Body of pancreas (tissue), 4 donors: ENCODE measurements at regions not wholly inside any gene's neighbourhood (a gene's known extent, or its start where the extent isn't known, plus 50 kb on each side); places are given as distances from the start of the nearest gene placed in this dataset.

Experiments used
- ATAC-seq: fragments of 150-250 bp; one replicate; pipeline ENCODE4 v1.9.1; 2016
- DNase-seq, 4 donors: peaks; one replicate each; pipeline ENCODE4 v3.0.0-alpha.2; 2019
- H3K27ac ChIP-seq, 4 donors: fragments of 200-600 bp; sonication (generic); 1 replicate in 3 of 4; 2 replicates in 1 of 4; pipeline versions ENCODE4 v1.5.1 to v1.6.1; 2016 to 2019; ENCODE audit warnings: mild to moderate bottlenecking in 1 of 4, mixed read lengths in 1 of 4, moderate library complexity in 1 of 4
- H3K27me3 ChIP-seq, 2 donors: fragments of 200-600 bp; sonication (generic); one replicate each; pipeline ENCODE4 v1.6.0; 2016; ENCODE audit warnings: mild to moderate bottlenecking in 1 of 2
- H3K36me3 ChIP-seq, 2 donors: fragments of 200-600 bp; sonication (generic); replicated peaks in 1 of 2; 2 replicates each; pipeline ENCODE4 v1.5.1; 2016; ENCODE audit warnings: low read depth in 2 of 2; ENCODE audit not compliant: insufficient read depth in 1 of 2
- H3K4me1 ChIP-seq: fragments of 200-600 bp; sonication (generic); one replicate; pipeline ENCODE4 v1.6.0; 2016
- H3K4me3 ChIP-seq, 2 donors: fragments of 200-600 bp; sonication (generic); 1 replicate in 1 of 2; 2 replicates in 1 of 2; pipeline ENCODE4 v1.5.1; 2016 to 2019
- H3K9me3 ChIP-seq, 3 donors: fragments of 200-600 bp; sonication (generic); 1 replicate in 2 of 3; 2 replicates in 1 of 3; pipeline ENCODE4 v1.5.1; 2016
- POLR2A ChIP-seq, 3 donors: fragments of 450-650 bp; IDR thresholded peaks; one replicate each; pipeline ENCODE4 v1.6.1; 2016; ENCODE audit warnings: antibody characterized with exemption in 3 of 3, mild to moderate bottlenecking in 2 of 3
- WGBS, 2 donors: methylation state at CpG; one replicate each; pipeline ENCODE4 v1.1.5; 2017; 5-methylcytosine and 5-hydroxymethylcytosine counted together
- intact Hi-C: fragments of 100-400 bp; cut with DNase I; formaldehyde crosslinking; loops from one replicate; pipeline ENCODE4 v1.15.1; 2023
- TF ChIP-seq, protein P1 (sequence below), 7 experiments: fragments of 450-650 bp in 4 of 7; fragments of 200-600 bp in 3 of 7; sonication (generic) in 3 of 7; IDR thresholded peaks; one replicate each; pipeline ENCODE4 v1.5.1; 2016 to 2019; ENCODE audit warnings: antibody characterized with exemption in 7 of 7

- Histone ChIP-seq H3K36me3 (no peaks in the 10 kb centered on the region), H3K27me3 (no peaks in the 10 kb centered on the region), H3K4me1 (no peaks in the 10 kb centered on the region), H3K27ac (no peak overlapping the region), H3K4me3 (no peak overlapping the region), H3K9me3 (no peaks in the 10 kb centered on the region)
- TF ChIP-seq POLR2A (IDR thresholded peaks at IDR 0.05): no peak
- TF ChIP-seq, protein P1, sequence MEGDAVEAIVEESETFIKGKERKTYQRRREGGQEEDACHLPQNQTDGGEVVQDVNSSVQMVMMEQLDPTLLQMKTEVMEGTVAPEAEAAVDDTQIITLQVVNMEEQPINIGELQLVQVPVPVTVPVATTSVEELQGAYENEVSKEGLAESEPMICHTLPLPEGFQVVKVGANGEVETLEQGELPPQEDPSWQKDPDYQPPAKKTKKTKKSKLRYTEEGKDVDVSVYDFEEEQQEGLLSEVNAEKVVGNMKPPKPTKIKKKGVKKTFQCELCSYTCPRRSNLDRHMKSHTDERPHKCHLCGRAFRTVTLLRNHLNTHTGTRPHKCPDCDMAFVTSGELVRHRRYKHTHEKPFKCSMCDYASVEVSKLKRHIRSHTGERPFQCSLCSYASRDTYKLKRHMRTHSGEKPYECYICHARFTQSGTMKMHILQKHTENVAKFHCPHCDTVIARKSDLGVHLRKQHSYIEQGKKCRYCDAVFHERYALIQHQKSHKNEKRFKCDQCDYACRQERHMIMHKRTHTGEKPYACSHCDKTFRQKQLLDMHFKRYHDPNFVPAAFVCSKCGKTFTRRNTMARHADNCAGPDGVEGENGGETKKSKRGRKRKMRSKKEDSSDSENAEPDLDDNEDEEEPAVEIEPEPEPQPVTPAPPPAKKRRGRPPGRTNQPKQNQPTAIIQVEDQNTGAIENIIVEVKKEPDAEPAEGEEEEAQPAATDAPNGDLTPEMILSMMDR (IDR thresholded peaks at IDR 0.05): no peak
- 30 to 52% methylated on average over 4 of the region's 4 CpGs for WGBS, 2 donors
- ATAC-seq (no peak), DNase-seq (no peak)
- intact Hi-C loops: no loop called here
Measured at GRCh38 chr12:73815072-73815645, 722.5 kb upstream of the ATXN7L3B start.

GRCh38 chr12:73817161-73817560 is 720.5 kb upstream of the ATXN7L3B start:
- no peak for TF ChIP-seq POLR2A (IDR thresholded peaks at IDR 0.05)
- TF ChIP-seq, protein P1 (IDR thresholded peaks at IDR 0.05): no peak
- Histone ChIP-seq H3K4me3 (no peak overlapping the region), H3K36me3 (no peaks in the 10 kb centered on the region), H3K27me3 (no peaks in the 10 kb centered on the region), H3K27ac (no peak overlapping the region), H3K4me1 (no peaks in the 10 kb centered on the region), H3K9me3 (peaks cover 0 to 7% (median 0%) of the 10 kb centered on the region in 3 donors)
- intact Hi-C loops: no loop called here
- no peak for DNase-seq
- 61 to 67% methylated on average over 2 of the region's 2 CpGs for WGBS, 2 donors
- no peak for ATAC-seq

DNA sequence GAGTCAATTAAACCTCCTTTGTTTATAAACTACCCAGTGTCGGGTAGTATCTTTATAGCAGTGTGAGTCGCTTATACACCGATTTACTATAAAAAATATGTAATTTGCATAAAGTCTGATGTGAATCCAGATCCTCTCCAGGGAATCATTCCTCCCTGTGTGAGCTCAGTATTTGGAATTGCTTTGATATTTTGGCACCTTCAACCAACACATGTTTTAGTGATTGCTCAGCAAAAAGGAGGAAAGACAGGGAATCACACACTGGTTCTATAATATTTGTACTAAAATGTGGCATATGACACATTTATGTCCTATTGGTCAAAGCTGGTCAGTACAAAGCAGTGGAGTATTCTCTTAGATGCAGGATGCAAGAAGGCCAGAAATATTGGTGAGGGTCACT is 703.9 kb upstream of the ATXN7L3B start:
- no peak for DNase-seq
- no peaks in the 10 kb centered on the region for H3K9me3 ChIP-seq
- no peaks in the 10 kb centered on the region for H3K4me1 ChIP-seq
- TF ChIP-seq POLR2A (IDR thresholded peaks at IDR 0.05): no peak
- TF ChIP-seq, protein P1 (IDR thresholded peaks at IDR 0.05): no peak
- no peak for ATAC-seq
- H3K27ac ChIP-seq: no peak overlapping the region
- H3K27me3 ChIP-seq: no peaks in the 10 kb centered on the region
- intact Hi-C loops: no loop called here
- 66 to 84% methylated on average over 3 of the region's 3 CpGs for WGBS, 2 donors
- H3K36me3 ChIP-seq: no peaks in the 10 kb centered on the region
- no peak overlapping the region for H3K4me3 ChIP-seq

GRCh38 chr12:73841963-73842362 is 695.7 kb upstream of the ATXN7L3B start:
- DNase-seq (no peak), ATAC-seq (no peak)
- no peak for TF ChIP-seq POLR2A (IDR thresholded peaks at IDR 0.05)
- TF ChIP-seq, protein P1 (IDR thresholded peaks at IDR 0.05): no peak
- Histone ChIP-seq H3K36me3 (no peaks in the 10 kb centered on the region), H3K4me1 (no peaks in the 10 kb centered on the region), H3K4me3 (no peak overlapping the region), H3K9me3 (no peaks in the 10 kb centered on the region), H3K27ac (no peak overlapping the region), H3K27me3 (no peaks in the 10 kb centered on the region)
- WGBS, 2 donors: 76 to 88% methylated on average over 2 of the region's 2 CpGs
- intact Hi-C loops: no loop called here

- Histone ChIP-seq H3K27ac (no peak overlapping the region), H3K9me3 (no peaks in the 10 kb centered on the region), H3K4me1 (no peaks in the 10 kb centered on the region), H3K4me3 (no peak overlapping the region), H3K36me3 (no peaks in the 10 kb centered on the region), H3K27me3 (no peaks in the 10 kb centered on the region)
- no peak for DNase-seq
- TF ChIP-seq, protein P1 (IDR thresholded peaks at IDR 0.05): no peak
- TF ChIP-seq POLR2A (IDR thresholded peaks at IDR 0.05): no peak
- ATAC-seq: no peak
- 57% methylated on average over 2 of the region's 2 CpGs for WGBS, 2 donors
- intact Hi-C loops: no loop called here
Measured at GRCh38 chr12:73863546-73863945, 674.1 kb upstream of the ATXN7L3B start.
